Activated CD8-positive, alpha-beta T cell treated with anti-CD3 and anti-CD28 coated beads for 36 hours (primary cell): ENCODE measurements at regions not wholly inside any gene's neighbourhood (a gene's known extent, or its start where the extent isn't known, plus 50 kb on each side); places are given as distances from the start of the nearest gene placed in this dataset.

ENCODE experiments used
- ATAC-seq: fragments of 200-7000 bp; cut with Tn5 transposase; one replicate; pipeline ENCODE4 v1.10.0; 2021; ENCODE audit warnings: mild to moderate bottlenecking, moderate library complexity
- CTCF ChIA-PET: fragments of 350-600 bp; sonication (Branson Sonifier 250); formaldehyde crosslinking; loops from one replicate; lab custom pipeline; 2021; ENCODE audit warnings: antibody characterized with exemption; lab: Charles Lee
- POLR2A ChIA-PET: fragments of 350-600 bp; sonication (Branson Sonifier 250); formaldehyde crosslinking; loops from one replicate; lab custom pipeline; 2021; ENCODE audit warnings: antibody characterized with exemption; lab: Charles Lee
- DNase-seq: peaks from one replicate; pipeline ENCODE4 v3.0.0-alpha.2; 2020
- H3K27ac Mint-ChIP-seq: one replicate; pipeline ENCODE4 v1.8.0; 2021; ENCODE audit warnings: mild to moderate bottlenecking, mixed read lengths
- H3K27me3 Mint-ChIP-seq: one replicate; pipeline ENCODE4 v1.8.0; 2021; ENCODE audit warnings: mixed read lengths
- H3K36me3 Mint-ChIP-seq: one replicate; pipeline ENCODE4 v1.8.0; 2021; ENCODE audit warnings: low read depth, mixed read lengths
- H3K4me1 Mint-ChIP-seq: one replicate; pipeline ENCODE4 v1.8.0; 2021; ENCODE audit warnings: low read depth, mixed read lengths
- H3K4me3 Mint-ChIP-seq: one replicate; pipeline ENCODE4 v1.8.0; 2021; ENCODE audit warnings: mild to moderate bottlenecking, moderate library complexity, mixed read lengths
- H3K9me3 Mint-ChIP-seq: one replicate; pipeline ENCODE4 v1.8.0; 2021; ENCODE audit warnings: mixed read lengths
- intact Hi-C: fragments of 100-400 bp; cut with micrococcal nuclease; formaldehyde crosslinking; loops from one replicate; pipeline ENCODE4 v1.10.0; 2022
- TF ChIP-seq, protein P1 (sequence below): fragments of 200-600 bp; IDR thresholded peaks from one replicate; pipeline ENCODE4 v1.8.0; 2022; ENCODE audit warnings: antibody characterized with exemption, mild to moderate bottlenecking

- H3K36me3 Mint-ChIP-seq = no peaks in the 10 kb centered on the region
- ChIA-PET POLR2A (no interaction called here), CTCF (no interaction called here)
- DNase-seq (no peak), ATAC-seq (no peak)
- no peaks in the 10 kb centered on the region for H3K4me1 Mint-ChIP-seq
- TF ChIP-seq, protein P1, sequence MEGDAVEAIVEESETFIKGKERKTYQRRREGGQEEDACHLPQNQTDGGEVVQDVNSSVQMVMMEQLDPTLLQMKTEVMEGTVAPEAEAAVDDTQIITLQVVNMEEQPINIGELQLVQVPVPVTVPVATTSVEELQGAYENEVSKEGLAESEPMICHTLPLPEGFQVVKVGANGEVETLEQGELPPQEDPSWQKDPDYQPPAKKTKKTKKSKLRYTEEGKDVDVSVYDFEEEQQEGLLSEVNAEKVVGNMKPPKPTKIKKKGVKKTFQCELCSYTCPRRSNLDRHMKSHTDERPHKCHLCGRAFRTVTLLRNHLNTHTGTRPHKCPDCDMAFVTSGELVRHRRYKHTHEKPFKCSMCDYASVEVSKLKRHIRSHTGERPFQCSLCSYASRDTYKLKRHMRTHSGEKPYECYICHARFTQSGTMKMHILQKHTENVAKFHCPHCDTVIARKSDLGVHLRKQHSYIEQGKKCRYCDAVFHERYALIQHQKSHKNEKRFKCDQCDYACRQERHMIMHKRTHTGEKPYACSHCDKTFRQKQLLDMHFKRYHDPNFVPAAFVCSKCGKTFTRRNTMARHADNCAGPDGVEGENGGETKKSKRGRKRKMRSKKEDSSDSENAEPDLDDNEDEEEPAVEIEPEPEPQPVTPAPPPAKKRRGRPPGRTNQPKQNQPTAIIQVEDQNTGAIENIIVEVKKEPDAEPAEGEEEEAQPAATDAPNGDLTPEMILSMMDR = no peak
- H3K27ac Mint-ChIP-seq = no peak overlapping the region
- peaks cover 5% of the 10 kb centered on the region for H3K9me3 Mint-ChIP-seq
- H3K4me3 Mint-ChIP-seq = no peak overlapping the region
- H3K27me3 Mint-ChIP-seq = no peaks in the 10 kb centered on the region
- intact Hi-C loops = no loop called here
Measured at GRCh38 chr13:66071608-66072007, 1158.5 kb downstream of the PCDH9 start.

- peaks cover 4% of the 10 kb centered on the region for H3K9me3 Mint-ChIP-seq
- TF ChIP-seq, protein P1 = no peak
- H3K4me3 Mint-ChIP-seq = no peak overlapping the region
- H3K36me3 Mint-ChIP-seq = no peaks in the 10 kb centered on the region
- no peak overlapping the region for H3K27ac Mint-ChIP-seq
- ATAC-seq (no peak), DNase-seq (no peak)
- no peaks in the 10 kb centered on the region for H3K4me1 Mint-ChIP-seq
- ChIA-PET POLR2A (no interaction called here), CTCF (no interaction called here)
- H3K27me3 Mint-ChIP-seq = no peaks in the 10 kb centered on the region
- intact Hi-C loops = no loop called here
Measured at GRCh38 chr13:66071029-66071428, 1159.1 kb downstream of the PCDH9 start.

GRCh38 chr13:66069570-66069969 is 1160.6 kb downstream of the PCDH9 start:
- DNase-seq (no peak), ATAC-seq (no peak)
- Mint-ChIP-seq H3K4me3 (no peak overlapping the region), H3K27me3 (no peaks in the 10 kb centered on the region), H3K9me3 (peaks cover 4% of the 10 kb centered on the region), H3K27ac (no peak overlapping the region), H3K36me3 (no peaks in the 10 kb centered on the region), H3K4me1 (no peaks in the 10 kb centered on the region)
- intact Hi-C loops = no loop called here
- TF ChIP-seq, protein P1 = no peak
- ChIA-PET POLR2A (interaction anchor here (0.6 kb wide), 1 partner anchor 115 kb away, joined by 3 read pairs; no protein-coding TSS in a partner anchor), CTCF (no interaction called here)

- Mint-ChIP-seq H3K27ac (no peak overlapping the region), H3K27me3 (no peaks in the 10 kb centered on the region), H3K9me3 (peaks cover 3% of the 10 kb centered on the region), H3K4me3 (no peak overlapping the region), H3K4me1 (no peaks in the 10 kb centered on the region), H3K36me3 (no peaks in the 10 kb centered on the region)
- DNase-seq = no peak
- intact Hi-C loops = no loop called here
- TF ChIP-seq, protein P1 = no peak
- CTCF ChIA-PET = no interaction called here
- POLR2A ChIA-PET = no interaction called here
- ATAC-seq = no peak
Measured at GRCh38 chr13:66068683-66069082, 1161.5 kb downstream of the PCDH9 start.

GRCh38 chr13:66048888-66049287 is 1181.2 kb downstream of the PCDH9 start:
- POLR2A ChIA-PET = interaction anchor here (0.5 kb wide), 1 partner anchor 9 kb away, joined by 3 read pairs; no protein-coding TSS in a partner anchor
- Mint-ChIP-seq H3K4me3 (no peak overlapping the region), H3K27ac (no peak overlapping the region), H3K27me3 (no peaks in the 10 kb centered on the region), H3K4me1 (no peaks in the 10 kb centered on the region), H3K36me3 (no peaks in the 10 kb centered on the region), H3K9me3 (peaks cover 8% of the 10 kb centered on the region)
- ATAC-seq (no peak), DNase-seq (no peak)
- intact Hi-C loops = no loop called here
- TF ChIP-seq, protein P1 = no peak
- CTCF ChIA-PET = no interaction called here
